GM13977 (cell line): ENCODE measurements at regions not wholly inside any gene's neighbourhood (a gene's known extent, or its start where the extent isn't known, plus 50 kb on each side); places are given as distances from the start of the nearest gene placed in this dataset.

Experiments used
- DNase-seq: peaks from one replicate; pipeline ENCODE4 v3.0.0; 2012; ENCODE audit warnings: low spot score
- in situ Hi-C: fragments of 300-500 bp; cut with MboI; formaldehyde crosslinking; loops from one replicate; pipeline ENCODE4 v1.12.0; 2022; ENCODE audit warnings: low sequenced_read_pairs, low pct_unique_long_range_greater_than_20kb, mixed read lengths, inconsistent platforms; ENCODE audit not compliant: unreplicated experiment
- TF ChIP-seq, protein P1 (sequence below): IDR thresholded peaks from 2 replicates; pipeline ENCODE4 v1.5.1; 2012; ENCODE audit warnings: mild to moderate bottlenecking, control low read depth; ENCODE audit not compliant: insufficient read depth; ENCODE audit errors: extremely low read depth, missing control alignments

DNA sequence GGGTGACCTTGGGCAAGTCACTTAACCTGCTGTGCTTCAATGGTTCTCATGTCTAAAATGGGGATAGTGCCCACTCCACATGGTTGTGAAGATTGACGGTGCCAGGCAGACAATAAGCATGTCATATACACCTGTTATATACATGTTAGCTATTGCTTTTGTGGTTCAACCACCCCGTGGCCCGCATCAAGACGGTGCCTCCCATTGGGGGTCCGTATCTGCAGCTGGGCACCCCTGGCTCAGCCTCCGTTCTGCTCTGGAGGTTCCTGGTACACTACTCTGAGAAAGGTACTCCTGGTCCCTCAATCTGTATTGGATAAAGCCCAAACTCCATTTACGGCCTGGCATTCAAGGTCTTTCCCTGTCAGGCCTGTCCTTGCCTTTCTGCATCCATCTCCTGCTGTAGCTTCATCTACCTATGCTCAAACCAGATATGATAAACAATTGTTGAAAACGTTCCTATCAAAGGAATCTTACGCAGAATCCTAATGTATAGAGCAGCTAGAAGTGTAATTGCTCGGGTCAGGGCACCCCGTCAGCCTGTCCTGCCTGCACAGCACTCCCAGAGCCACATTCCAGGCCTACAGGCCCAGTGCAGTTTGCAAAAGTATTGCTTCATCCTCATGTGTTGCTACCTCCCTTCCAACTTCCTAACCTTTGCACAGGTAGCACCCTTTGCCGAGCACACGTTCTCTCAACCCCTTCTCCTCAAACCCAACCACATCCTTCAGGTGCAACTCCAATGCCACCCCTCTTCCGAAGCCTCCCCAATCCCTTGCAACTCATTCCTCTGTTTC lies 194.9 kb downstream of the BCR start:
- in situ Hi-C loops, result loop anchor here (25.0 kb wide), 1 partner anchor 188 kb away; the partner anchor contains the start of gene BCR
- no peak for DNase-seq
- TF ChIP-seq, protein P1, sequence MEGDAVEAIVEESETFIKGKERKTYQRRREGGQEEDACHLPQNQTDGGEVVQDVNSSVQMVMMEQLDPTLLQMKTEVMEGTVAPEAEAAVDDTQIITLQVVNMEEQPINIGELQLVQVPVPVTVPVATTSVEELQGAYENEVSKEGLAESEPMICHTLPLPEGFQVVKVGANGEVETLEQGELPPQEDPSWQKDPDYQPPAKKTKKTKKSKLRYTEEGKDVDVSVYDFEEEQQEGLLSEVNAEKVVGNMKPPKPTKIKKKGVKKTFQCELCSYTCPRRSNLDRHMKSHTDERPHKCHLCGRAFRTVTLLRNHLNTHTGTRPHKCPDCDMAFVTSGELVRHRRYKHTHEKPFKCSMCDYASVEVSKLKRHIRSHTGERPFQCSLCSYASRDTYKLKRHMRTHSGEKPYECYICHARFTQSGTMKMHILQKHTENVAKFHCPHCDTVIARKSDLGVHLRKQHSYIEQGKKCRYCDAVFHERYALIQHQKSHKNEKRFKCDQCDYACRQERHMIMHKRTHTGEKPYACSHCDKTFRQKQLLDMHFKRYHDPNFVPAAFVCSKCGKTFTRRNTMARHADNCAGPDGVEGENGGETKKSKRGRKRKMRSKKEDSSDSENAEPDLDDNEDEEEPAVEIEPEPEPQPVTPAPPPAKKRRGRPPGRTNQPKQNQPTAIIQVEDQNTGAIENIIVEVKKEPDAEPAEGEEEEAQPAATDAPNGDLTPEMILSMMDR, result no peak

DNA sequence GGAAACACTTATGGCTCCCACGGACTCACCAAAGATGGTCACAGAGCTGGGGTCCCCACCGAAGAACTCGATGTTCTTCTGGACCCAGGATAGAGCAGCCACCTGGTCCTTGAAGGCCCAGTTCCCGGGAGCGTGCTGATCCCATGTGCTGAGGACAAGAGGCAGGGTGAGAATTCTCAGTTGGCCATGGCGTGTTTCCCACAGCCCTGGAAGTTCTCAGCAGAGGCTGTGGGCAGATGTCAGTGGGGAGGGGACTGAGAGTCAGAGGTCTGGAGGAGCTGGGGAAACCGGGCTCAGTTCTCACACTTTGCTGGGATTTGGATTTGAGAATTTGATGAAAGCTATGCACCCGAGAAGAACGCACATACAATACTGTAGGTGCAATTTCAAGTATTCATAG lies 193.3 kb downstream of the BCR start:
- TF ChIP-seq, protein P1, result no peak

DNA sequence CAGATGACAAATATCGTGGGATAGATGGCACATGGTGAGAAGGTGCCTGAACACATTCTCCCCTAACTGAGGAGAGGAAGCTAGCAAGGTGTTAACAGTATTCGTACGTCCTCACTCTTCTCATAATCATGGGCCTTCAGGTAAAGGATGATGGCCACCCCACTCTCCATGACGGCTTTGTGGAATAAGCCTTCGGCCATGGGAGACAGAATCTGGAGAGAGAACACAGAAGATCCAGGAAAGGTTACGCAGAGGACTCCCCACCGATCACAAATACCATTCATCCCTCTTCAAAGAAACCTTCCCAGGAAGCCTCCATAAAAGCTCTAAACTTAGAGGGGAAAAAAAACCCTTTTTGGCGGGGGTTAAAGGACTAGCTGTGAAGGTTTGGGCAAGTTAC lies 189.9 kb downstream of the BCR start:
- in situ Hi-C loops, result no loop called here
- no peak for DNase-seq
- TF ChIP-seq, protein P1, result no peak

More for the DNA sequence above, 193.3 kb downstream of the BCR start:
- in situ Hi-C loops, result no loop called here
- DNase-seq, result no peak

DNA sequence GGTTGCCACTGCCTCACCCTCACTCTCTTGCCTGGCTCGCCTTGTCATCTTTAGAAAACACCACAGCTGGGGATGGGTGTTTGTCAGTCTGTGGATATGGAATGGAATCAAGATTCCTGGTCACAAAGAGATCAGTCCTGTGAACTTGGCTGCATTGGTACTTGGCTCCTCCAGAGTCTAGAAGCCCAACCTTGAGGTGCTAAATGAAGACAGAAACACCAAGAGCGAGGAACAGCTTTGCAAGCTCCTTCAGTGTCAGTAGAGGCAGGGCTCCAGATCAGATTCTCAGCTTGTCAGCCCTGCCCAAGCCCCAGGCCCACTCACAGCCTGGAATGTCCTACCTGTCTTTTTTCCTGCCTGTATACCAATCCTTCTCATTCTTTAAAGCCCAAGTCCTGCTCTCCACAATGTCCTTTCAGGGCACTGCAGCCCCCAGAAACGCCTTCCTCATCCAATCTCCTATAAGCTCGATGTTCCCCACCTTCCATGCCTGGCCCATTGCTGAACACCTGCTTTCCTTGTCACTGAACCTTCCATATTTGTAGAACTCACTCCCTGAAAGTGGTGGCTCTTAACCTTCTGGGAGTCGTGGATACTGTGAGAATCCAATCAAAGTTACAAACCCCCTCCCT lies 188.9 kb downstream of the BCR start:
- TF ChIP-seq, protein P1, result no peak
- in situ Hi-C loops, result no loop called here
- DNase-seq, result no peak
